IPS-15b (cell line): ENCODE measurements at regions not wholly inside any gene's neighbourhood (a gene's known extent, or its start where the extent isn't known, plus 50 kb on each side); places are given as distances from the start of the nearest gene placed in this dataset.

Experiments
- H3K27me3 ChIP-seq: one replicate; pipeline ENCODE4 v1.6.1; 2013; ENCODE audit warnings: low read length; ENCODE audit not compliant: control insufficient read depth, insufficient read depth
- H3K36me3 ChIP-seq: one replicate; pipeline ENCODE4 v1.6.1; 2013; ENCODE audit warnings: low read length; ENCODE audit not compliant: control insufficient read depth, insufficient read depth
- H3K4me1 ChIP-seq: one replicate; pipeline ENCODE4 v1.6.1; 2013; ENCODE audit warnings: mild to moderate bottlenecking, low read length; ENCODE audit not compliant: control insufficient read depth, insufficient read depth
- H3K4me3 ChIP-seq: one replicate; pipeline ENCODE4 v1.5.1; 2013; ENCODE audit warnings: low read depth, low read length
- H3K9ac ChIP-seq: one replicate; pipeline ENCODE4 v1.6.1; 2013; ENCODE audit warnings: low read depth, mild to moderate bottlenecking, low read length
- H3K9me3 ChIP-seq: one replicate; pipeline ENCODE4 v1.6.1; 2013; ENCODE audit warnings: mild to moderate bottlenecking, low read length; ENCODE audit not compliant: control insufficient read depth, insufficient read depth

DNA sequence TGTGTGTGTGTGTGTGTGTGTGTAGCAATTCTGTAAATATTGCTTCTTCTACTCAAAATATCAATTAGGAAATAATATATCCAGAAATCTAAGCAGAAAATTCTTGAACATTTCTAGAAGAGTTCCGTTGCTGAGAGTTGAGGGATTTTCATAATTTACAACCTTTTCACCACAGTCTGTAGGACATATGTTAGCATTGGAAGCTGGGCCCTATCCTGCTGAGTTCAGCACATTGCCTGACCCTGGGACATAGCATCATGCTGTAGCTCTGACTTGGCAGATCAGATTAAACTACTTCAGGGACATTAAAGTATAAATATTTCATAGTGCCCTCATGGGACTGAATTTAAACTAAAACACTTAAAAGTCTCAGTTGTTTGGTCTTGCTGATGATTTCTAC is 129.2 kb upstream of the KCNH7 start:
- H3K36me3 ChIP-seq, result no peaks in the 10 kb centered on the region
- H3K4me1 ChIP-seq, result no peaks in the 10 kb centered on the region
- H3K9me3 ChIP-seq, result no peaks in the 10 kb centered on the region
- H3K4me3 ChIP-seq, result no peak overlapping the region
- no peaks in the 10 kb centered on the region for H3K27me3 ChIP-seq
- H3K9ac ChIP-seq, result no peak overlapping the region

DNA sequence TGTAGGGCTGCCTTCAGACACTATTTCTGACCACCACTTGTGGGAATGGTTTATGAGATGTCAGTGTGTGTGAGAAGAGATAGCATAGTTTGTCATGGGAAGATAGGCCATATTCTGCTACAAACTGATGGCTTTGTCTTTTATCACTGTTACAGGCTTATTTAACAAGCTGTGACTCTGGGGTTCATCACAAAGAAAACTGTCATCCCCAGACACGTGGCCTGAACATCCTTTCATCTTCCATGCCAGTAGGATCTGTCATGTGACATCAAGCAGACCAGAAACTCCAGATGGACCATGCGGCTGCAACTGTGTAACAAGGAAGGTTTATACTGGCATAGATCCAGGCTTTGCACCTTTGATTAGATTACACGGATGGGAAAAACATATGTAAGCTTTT is 128.6 kb upstream of the KCNH7 start:
- Histone ChIP-seq H3K27me3 (no peaks in the 10 kb centered on the region), H3K9me3 (no peaks in the 10 kb centered on the region), H3K4me3 (no peak overlapping the region), H3K36me3 (no peaks in the 10 kb centered on the region), H3K9ac (no peak overlapping the region), H3K4me1 (no peaks in the 10 kb centered on the region)

DNA sequence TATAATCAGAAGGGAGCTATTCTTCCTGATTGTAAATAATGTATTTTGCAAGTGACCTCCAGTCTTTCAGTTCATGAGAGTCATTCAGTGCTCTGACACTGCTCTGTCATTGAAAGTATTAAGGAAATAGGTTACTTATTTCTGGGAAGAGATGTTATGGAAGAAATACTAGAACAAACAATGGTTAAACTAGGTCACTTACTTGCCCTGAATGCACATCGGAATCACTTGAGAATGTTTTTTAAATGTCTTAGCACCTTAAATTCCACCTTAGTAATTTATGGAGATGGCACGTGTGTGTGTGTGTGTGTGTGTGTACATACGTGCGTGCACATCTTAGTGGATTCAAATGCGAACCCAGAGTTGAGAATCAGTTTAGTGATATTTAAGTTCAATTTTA is 126.6 kb upstream of the KCNH7 start:
- Histone ChIP-seq H3K27me3 (no peaks in the 10 kb centered on the region), H3K4me3 (no peak overlapping the region), H3K9me3 (no peaks in the 10 kb centered on the region), H3K9ac (no peak overlapping the region), H3K4me1 (no peaks in the 10 kb centered on the region), H3K36me3 (no peaks in the 10 kb centered on the region)

DNA sequence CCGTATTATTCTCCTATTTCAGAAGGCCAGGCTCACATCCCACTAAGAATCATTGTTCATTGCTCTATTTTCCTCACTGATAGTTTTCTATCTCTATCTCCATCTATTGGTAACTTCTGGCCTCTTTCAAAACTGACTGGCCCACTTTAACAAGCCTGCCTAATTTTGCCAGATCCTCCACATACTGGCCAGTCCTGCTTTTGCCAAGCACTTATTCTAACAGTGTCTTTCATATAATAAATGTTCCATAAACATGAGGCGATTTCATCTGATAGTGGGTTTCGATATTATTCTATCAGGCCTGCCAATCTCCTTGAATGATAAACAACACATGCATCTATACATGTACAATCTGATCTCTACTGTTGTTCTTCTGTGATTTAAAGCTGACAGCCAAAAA is 125.9 kb upstream of the KCNH7 start:
- Histone ChIP-seq H3K36me3 (no peaks in the 10 kb centered on the region), H3K4me3 (no peak overlapping the region), H3K27me3 (no peaks in the 10 kb centered on the region), H3K9me3 (no peaks in the 10 kb centered on the region), H3K4me1 (no peaks in the 10 kb centered on the region), H3K9ac (no peak overlapping the region)

DNA sequence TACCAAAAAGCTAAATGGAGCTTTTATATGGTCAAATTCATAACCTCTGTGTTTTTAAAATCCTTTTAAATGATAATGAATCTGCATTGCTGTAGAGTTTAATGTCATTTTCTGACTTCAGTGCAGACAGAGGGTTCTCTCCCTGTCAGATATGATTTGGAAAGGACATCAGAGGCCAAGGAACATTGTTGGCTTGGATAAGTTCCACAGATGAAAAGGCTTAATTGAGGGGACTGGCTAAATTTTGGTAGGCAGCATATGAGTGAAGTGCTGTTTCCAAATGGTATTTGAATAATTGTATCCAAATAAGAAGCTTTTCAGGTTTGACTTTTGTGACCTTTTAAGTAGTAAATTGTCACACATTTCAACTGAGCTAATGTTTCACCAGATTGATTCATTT is 124.6 kb upstream of the KCNH7 start:
- H3K9me3 ChIP-seq, result no peaks in the 10 kb centered on the region
- H3K4me3 ChIP-seq, result no peak overlapping the region
- H3K9ac ChIP-seq, result no peak overlapping the region
- no peaks in the 10 kb centered on the region for H3K27me3 ChIP-seq
- H3K36me3 ChIP-seq, result no peaks in the 10 kb centered on the region
- no peaks in the 10 kb centered on the region for H3K4me1 ChIP-seq

DNA sequence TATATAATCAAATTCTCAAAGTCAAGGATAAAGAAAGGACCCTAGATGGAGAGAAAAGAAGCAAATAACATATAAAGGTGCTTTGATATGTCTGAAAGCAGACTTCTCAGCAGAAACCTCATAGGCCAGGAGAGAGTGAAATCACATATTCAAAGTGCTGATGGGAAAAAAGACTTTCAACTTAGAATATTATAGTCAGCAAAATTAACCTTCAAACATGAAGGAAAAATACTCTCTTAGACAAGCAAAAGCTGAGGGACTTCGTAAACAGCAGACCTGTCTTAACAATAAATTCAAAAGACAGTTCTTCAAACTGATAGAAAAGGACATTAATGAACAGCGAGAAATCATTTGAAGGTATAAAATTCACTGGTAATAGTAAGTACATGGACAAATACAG is 107.2 kb upstream of the KCNH7 start:
- H3K4me1 ChIP-seq, result no peaks in the 10 kb centered on the region
- no peak overlapping the region for H3K9ac ChIP-seq
- H3K9me3 ChIP-seq, result no peaks in the 10 kb centered on the region
- H3K4me3 ChIP-seq, result no peak overlapping the region
- H3K27me3 ChIP-seq, result no peaks in the 10 kb centered on the region
- no peaks in the 10 kb centered on the region for H3K36me3 ChIP-seq

DNA sequence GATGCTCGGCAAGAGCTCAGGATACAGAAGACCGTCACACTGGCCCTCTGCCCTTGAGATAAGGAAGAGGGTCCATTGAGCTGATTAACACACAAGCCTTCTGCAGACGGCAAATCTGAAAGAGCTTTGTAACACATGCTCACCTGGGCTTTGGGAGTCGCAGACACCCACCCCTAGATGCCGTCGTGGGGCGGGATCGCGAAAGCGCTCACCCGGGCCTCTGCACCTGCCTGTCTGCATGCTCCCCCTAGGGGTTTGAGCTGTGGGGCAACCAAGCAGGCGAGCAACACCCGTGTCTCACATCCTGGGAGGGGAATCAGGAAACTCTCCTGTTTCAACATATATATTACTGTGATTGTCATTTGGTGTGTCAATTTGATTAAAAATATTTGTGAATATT is 99.8 kb upstream of the KCNH7 start:
- peak overlapping the region; percentile 48 for H3K4me3 ChIP-seq

DNA sequence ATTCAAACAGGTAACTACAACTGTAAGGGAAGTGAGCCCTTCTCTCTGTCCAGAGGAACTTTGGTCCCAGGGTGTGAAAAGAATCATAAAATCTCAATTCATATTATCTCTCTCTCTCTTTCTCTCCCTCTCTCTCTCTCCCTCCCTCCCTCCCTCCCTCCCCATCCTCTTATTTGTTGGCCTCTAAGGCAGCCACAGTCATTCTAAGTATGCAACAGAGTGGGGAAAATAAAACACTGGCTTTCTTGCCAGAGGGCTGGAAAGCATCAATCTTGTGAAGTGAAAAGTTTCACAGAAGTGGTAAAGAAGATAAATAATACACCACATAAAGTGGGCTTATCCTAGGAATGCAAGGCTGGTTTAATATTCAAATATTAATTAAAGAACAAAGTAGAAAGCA is 95.6 kb upstream of the KCNH7 start:
- H3K9ac ChIP-seq, result no peak overlapping the region
- no peaks in the 10 kb centered on the region for H3K4me1 ChIP-seq
- H3K4me3 ChIP-seq, result no peak overlapping the region
- H3K36me3 ChIP-seq, result no peaks in the 10 kb centered on the region
- H3K9me3 ChIP-seq, result no peaks in the 10 kb centered on the region
- no peaks in the 10 kb centered on the region for H3K27me3 ChIP-seq

More for the DNA sequence above, 99.8 kb upstream of the KCNH7 start:
- H3K4me1 ChIP-seq, result no peaks in the 10 kb centered on the region
- no peak overlapping the region for H3K9ac ChIP-seq
- H3K9me3 ChIP-seq, result no peaks in the 10 kb centered on the region
- H3K36me3 ChIP-seq, result no peaks in the 10 kb centered on the region
- no peaks in the 10 kb centered on the region for H3K27me3 ChIP-seq

DNA sequence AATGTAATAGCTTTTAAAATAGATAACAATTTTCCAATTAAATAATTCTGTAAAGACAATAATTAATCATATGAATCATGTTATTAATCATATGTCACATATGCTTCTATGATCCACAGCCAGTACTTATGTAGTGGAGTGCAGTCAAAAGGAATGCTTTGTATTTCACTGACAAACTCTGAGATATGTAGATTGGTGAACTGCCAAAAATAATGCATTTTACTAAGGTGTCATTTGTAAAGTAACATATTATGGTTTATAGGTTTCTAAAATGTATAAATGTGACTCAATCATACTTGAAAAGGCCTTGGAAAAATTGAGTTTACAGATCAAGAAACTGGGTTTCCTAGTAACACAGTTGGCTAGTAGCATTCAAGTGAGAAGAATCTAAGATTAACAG is 93.8 kb upstream of the KCNH7 start:
- no peaks in the 10 kb centered on the region for H3K4me1 ChIP-seq
- no peaks in the 10 kb centered on the region for H3K36me3 ChIP-seq
- H3K9me3 ChIP-seq, result no peaks in the 10 kb centered on the region
- H3K4me3 ChIP-seq, result no peak overlapping the region
- H3K27me3 ChIP-seq, result no peaks in the 10 kb centered on the region
- H3K9ac ChIP-seq, result no peak overlapping the region

DNA sequence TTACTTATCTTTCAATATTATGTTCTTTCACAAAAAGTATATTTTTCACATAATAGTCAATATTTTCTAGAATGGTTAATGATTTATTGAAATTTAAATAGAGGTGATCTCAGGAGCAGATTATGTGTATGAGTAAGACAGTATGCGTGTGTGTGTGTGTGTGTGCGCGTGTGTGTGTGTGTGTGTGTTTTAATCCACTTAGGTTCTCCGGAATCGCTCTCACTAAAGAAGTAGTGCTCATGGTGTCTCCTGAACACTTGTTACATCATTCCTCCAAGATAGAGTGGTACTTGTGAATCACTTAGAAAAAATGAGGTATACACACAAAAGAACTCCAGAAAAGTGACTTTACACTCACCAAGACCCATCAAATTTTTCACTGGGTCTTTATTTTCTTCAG is 91.0 kb upstream of the KCNH7 start:
- Histone ChIP-seq H3K4me3 (no peak overlapping the region), H3K9ac (no peak overlapping the region), H3K9me3 (no peaks in the 10 kb centered on the region), H3K4me1 (no peaks in the 10 kb centered on the region), H3K36me3 (no peaks in the 10 kb centered on the region), H3K27me3 (no peaks in the 10 kb centered on the region)

DNA sequence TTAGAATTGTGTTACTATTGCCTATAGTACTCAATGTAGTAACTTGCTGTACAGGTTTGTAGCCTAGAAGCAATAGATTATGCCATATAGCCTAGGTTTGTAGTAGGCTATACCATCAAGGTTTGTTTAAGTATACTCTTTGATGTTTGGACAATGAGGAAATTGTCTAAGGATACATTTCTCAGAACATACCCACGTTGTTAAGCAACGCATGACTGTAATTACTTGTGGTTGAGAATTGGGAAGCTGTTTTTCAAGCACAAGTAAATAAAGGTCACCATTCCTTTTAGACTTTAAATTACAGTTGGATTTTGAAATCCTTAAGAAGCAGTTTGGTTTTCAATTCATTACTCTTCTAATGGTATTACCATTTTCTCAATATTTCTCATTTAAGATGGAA is 89.8 kb upstream of the KCNH7 start:
- Histone ChIP-seq H3K36me3 (no peaks in the 10 kb centered on the region), H3K27me3 (no peaks in the 10 kb centered on the region), H3K9ac (no peak overlapping the region), H3K4me1 (no peaks in the 10 kb centered on the region), H3K4me3 (no peak overlapping the region), H3K9me3 (no peaks in the 10 kb centered on the region)

DNA sequence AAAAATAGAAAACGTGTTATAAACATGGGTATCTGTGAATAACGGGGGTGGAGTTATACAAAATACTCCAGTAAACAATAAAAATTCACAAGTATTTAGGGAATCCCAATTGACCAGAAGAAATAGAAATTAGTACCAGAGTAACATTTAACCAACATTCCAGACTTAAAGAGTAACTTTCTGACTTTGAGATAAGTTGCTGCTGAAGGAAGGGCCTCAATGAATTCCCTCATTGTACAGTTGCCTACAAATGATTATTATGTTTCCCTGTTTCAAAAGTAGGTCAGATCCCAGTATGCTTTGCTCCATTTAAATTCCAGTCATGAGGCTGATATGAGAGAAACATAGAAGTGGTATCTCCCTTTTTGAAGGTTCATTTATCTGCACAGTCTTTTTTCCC is 88.3 kb upstream of the KCNH7 start:
- H3K4me3 ChIP-seq, result no peak overlapping the region
- H3K9me3 ChIP-seq, result no peaks in the 10 kb centered on the region
- no peaks in the 10 kb centered on the region for H3K27me3 ChIP-seq
- no peaks in the 10 kb centered on the region for H3K36me3 ChIP-seq
- H3K9ac ChIP-seq, result no peak overlapping the region
- no peaks in the 10 kb centered on the region for H3K4me1 ChIP-seq

DNA sequence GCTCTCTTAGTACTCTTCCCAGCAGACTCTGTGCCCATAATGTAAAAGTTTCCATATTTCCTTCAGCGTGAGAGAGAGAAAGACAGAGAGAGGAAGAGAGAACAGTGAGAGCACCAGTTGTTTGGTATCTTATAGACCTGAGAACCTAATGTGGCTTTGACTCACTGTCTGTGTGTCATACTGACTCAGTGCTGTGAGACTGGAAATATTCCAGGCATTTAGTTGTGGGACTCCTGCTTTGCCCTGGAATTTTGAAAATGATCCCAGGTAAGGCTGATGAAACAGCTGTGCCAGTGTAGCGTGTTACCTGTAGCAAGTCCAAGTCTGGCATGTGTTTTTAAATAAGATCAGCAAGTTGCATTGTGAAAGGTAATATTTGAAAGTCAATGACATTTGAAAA is 87.9 kb upstream of the KCNH7 start:
- Histone ChIP-seq H3K36me3 (no peaks in the 10 kb centered on the region), H3K4me1 (no peaks in the 10 kb centered on the region), H3K4me3 (no peak overlapping the region), H3K9me3 (no peaks in the 10 kb centered on the region), H3K9ac (no peak overlapping the region), H3K27me3 (no peaks in the 10 kb centered on the region)
